ENCODE measurements at regions not wholly inside any gene's neighbourhood (a gene's known extent, or its start where the extent isn't known, plus 50 kb on each side); places are given as distances from the start of the nearest gene placed in this dataset.

DNA sequence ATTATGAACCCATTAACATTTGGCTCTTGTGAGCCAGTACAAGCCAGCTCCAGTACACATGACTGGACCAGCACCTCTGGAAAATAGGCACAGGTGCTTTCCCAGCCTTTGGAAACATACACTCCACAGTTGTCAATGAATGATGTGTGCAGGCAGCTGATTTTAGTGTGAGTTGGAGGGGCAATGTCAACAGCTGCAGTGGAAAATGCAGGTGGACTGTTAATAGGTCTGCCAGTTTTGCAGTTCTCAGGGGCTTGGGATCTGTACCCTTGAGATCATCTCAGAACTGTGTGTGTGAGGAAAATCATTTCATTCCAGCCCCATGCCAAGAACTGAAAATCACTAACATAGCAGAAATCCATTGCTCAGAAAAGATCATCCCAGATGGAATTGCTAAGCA, 81.7 kb upstream of the CHRDL1 start:
- intact Hi-C loops (cut with DNase I): no loop called here
- TF ChIP-seq, protein P1, sequence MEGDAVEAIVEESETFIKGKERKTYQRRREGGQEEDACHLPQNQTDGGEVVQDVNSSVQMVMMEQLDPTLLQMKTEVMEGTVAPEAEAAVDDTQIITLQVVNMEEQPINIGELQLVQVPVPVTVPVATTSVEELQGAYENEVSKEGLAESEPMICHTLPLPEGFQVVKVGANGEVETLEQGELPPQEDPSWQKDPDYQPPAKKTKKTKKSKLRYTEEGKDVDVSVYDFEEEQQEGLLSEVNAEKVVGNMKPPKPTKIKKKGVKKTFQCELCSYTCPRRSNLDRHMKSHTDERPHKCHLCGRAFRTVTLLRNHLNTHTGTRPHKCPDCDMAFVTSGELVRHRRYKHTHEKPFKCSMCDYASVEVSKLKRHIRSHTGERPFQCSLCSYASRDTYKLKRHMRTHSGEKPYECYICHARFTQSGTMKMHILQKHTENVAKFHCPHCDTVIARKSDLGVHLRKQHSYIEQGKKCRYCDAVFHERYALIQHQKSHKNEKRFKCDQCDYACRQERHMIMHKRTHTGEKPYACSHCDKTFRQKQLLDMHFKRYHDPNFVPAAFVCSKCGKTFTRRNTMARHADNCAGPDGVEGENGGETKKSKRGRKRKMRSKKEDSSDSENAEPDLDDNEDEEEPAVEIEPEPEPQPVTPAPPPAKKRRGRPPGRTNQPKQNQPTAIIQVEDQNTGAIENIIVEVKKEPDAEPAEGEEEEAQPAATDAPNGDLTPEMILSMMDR (IDR thresholded peaks at IDR 0.05): no peak
- Histone ChIP-seq H3K36me3 (no peaks in the 10 kb centered on the region), H3K27me3 (no peaks in the 10 kb centered on the region), H3K27ac (no peak overlapping the region), H3K9me3 (peaks cover 8 to 24% of the 10 kb centered on the region in 2 donors), H3K4me3 (no peak overlapping the region), H3K4me1 (no peaks in the 10 kb centered on the region)
- no peak for DNase-seq (ENCODE audit: low spot score in 2 of 2)

DNA sequence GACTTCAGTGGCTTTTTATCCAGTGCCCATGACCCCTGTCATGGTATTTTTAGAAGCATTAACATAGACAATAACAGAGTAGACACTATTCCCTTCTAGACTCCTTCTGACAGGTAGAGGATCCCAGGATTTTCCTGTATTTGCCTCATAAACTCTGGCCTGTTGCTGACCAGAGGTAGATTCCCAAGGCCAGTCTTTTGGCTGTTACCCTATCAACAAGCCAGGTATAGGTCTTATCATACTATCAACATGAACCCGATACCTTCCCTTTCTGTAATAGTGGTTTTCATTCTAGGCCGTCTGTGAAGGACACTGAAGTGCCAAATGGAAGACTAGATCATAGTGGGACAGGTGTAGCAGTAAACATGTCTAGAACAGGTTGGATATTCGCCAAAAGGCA, 76.2 kb upstream of the CHRDL1 start:
- intact Hi-C loops (cut with DNase I): no loop called here
- no peaks in the 10 kb centered on the region for H3K4me1 ChIP-seq
- H3K27me3 ChIP-seq: no peaks in the 10 kb centered on the region
- H3K36me3 ChIP-seq: no peaks in the 10 kb centered on the region
- no peak overlapping the region for H3K4me3 ChIP-seq
- TF ChIP-seq, protein P1 (IDR thresholded peaks at IDR 0.05): no peak
- no peak for DNase-seq (ENCODE audit: low spot score in 2 of 2)
- no peak overlapping the region for H3K27ac ChIP-seq
- no peaks in the 10 kb centered on the region for H3K9me3 ChIP-seq

DNA sequence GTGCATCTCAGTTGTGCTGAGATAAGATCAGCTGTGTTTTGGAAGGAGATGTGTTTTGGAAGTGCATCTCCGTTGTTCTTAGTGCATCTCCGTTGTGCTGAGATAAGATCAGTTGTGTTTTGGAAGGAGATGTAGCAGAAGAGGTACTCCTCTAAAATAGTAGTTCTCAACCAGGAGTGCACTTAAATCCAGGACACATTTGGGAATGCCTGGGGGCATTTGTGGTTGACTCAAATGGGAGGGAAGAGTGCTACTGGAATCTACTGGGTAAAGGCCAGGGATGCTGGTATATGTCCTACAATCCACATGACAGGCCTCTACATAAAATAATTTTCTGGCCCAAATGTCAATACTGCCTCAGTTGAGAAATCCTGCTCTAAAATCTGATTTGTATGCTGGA, 70.8 kb upstream of the CHRDL1 start:
- no peaks in the 10 kb centered on the region for H3K4me1 ChIP-seq
- H3K27ac ChIP-seq: no peak overlapping the region
- intact Hi-C loops (cut with DNase I): no loop called here
- DNase-seq (ENCODE audit: low spot score in 2 of 2): no peak
- H3K9me3 ChIP-seq: no peaks in the 10 kb centered on the region
- H3K36me3 ChIP-seq: no peaks in the 10 kb centered on the region
- TF ChIP-seq, protein P1 (IDR thresholded peaks at IDR 0.05): no peak
- H3K4me3 ChIP-seq: no peak overlapping the region
- H3K27me3 ChIP-seq: no peaks in the 10 kb centered on the region

DNA sequence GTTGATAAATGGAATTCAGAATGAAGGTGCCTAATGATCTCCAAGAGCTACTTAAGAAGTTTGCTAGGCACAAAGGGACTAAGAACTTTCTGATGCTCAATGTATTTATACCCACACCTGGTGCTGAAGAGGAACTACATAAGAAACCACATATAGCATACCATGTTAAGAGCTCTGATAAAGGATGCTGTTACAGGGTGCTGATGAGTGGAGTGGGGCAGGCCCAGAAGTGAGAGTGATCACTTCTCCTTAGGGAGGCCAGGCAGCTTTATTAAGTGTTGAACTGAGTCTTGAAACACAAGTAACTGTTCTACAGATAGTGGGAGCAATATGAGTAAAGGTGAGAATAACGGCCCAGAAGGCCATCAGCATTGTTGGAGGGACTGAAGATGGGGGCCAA, 68.3 kb upstream of the CHRDL1 start:
- Histone ChIP-seq H3K27me3 (no peaks in the 10 kb centered on the region), H3K36me3 (no peaks in the 10 kb centered on the region), H3K4me3 (no peak overlapping the region), H3K9me3 (no peaks in the 10 kb centered on the region), H3K27ac (no peak overlapping the region), H3K4me1 (no peaks in the 10 kb centered on the region)
- intact Hi-C loops (cut with DNase I): no loop called here
- TF ChIP-seq, protein P1 (IDR thresholded peaks at IDR 0.05): no peak
- DNase-seq (ENCODE audit: low spot score in 2 of 2): no peak

DNA sequence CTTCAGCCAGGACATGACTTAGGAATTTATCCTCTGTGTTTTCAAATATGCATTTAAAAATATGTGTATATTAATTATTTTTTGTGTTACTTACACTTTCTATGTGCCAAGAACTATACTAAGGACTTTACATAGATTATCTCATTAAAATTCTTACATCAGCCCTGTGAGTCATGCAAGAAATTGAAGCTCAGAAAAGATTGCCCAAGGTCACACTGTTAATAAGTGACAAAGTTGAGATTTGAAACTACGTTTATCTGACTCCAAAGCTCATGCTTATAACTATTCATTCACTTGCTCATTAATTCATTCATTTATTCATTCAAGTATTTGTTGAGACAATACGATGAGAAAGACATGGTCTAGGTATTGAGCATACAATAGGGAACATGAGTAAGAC, 62.9 kb upstream of the CHRDL1 start:
- Histone ChIP-seq H3K4me1 (no peaks in the 10 kb centered on the region), H3K9me3 (no peaks in the 10 kb centered on the region), H3K27me3 (no peaks in the 10 kb centered on the region), H3K36me3 (no peaks in the 10 kb centered on the region), H3K4me3 (no peak overlapping the region), H3K27ac (no peak overlapping the region)
- no peak for DNase-seq (ENCODE audit: low spot score in 2 of 2)
- TF ChIP-seq, protein P1 (IDR thresholded peaks at IDR 0.05): no peak
- intact Hi-C loops (cut with DNase I): loop anchor here (10.0 kb wide), 1 partner anchor 386 kb away; no protein-coding TSS in a partner anchor

DNA sequence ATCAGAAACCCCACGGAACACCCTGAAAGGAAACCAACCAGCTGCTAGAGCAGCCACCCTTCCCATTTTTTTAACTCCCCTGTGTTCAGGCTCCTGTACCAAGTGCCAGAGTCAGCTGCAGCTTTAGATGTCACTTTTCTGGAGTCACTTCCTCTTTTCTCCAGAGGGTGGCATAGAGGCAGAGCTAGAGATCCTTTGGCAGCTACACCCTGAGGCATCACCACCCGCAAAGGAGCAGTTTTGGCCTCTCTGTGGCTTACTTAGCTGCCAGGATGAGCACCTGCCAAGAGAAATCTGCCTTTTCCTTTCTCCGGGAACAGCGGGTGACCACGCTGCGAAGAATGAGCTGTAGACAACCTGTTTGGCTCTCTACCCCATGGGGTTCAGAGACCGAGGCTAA, 58.0 kb upstream of the CHRDL1 start:
- DNase-seq (ENCODE audit: low spot score in 2 of 2): no peak
- TF ChIP-seq, protein P1 (IDR thresholded peaks at IDR 0.05): peak in 2 of 3 experiments; percentile 5 to 25
- intact Hi-C loops (cut with DNase I): loop anchor here (10.0 kb wide), 1 partner anchor 391 kb away; no protein-coding TSS in a partner anchor
- no peaks in the 10 kb centered on the region for H3K36me3 ChIP-seq
- no peaks in the 10 kb centered on the region for H3K4me1 ChIP-seq
- no peaks in the 10 kb centered on the region for H3K27me3 ChIP-seq
- H3K27ac ChIP-seq: no peak overlapping the region
- H3K4me3 ChIP-seq: no peak overlapping the region
- no peaks in the 10 kb centered on the region for H3K9me3 ChIP-seq
